Central memory CD8-positive, alpha-beta T cell (primary cell): ENCODE measurements at regions not wholly inside any gene's neighbourhood (a gene's known extent, or its start where the extent isn't known, plus 50 kb on each side); places are given as distances from the start of the nearest gene placed in this dataset.
"Not testable (repeated sequence)": the region's sequence is repeated elsewhere in the genome, so short reads cannot be mapped to it uniquely, and the experiment has no call there.

Source experiments
- ATAC-seq: fragments of 150-1000 bp; cut with Tn5 transposase; replicated peaks from 2 replicates; pipeline ENCODE4 v1.10.0; 2022; ENCODE audit warnings: mild to moderate bottlenecking, moderate FRiP score, moderate number of reproducible peaks; ENCODE audit not compliant: poor library complexity, severe bottlenecking; ENCODE audit errors: extremely low read depth
- DNase-seq, 2 donors: peaks; one replicate each; pipeline ENCODE4 v3.0.0; 2021; ENCODE audit warnings: low spot score in 2 of 2
- H3K27ac Mint-ChIP-seq: one replicate; pipeline ENCODE4 v1.8.0; 2022; ENCODE audit warnings: low read depth, mild to moderate bottlenecking, moderate library complexity, mixed read lengths
- H3K27me3 Mint-ChIP-seq: one replicate; pipeline ENCODE4 v1.8.0; 2022; ENCODE audit warnings: mixed read lengths
- H3K36me3 Mint-ChIP-seq: one replicate; pipeline ENCODE4 v1.8.0; 2022; ENCODE audit warnings: mild to moderate bottlenecking, moderate library complexity, mixed read lengths; ENCODE audit not compliant: insufficient read depth
- H3K4me1 Mint-ChIP-seq: one replicate; pipeline ENCODE4 v1.8.0; 2022; ENCODE audit warnings: mixed read lengths
- H3K4me3 Mint-ChIP-seq: one replicate; pipeline ENCODE4 v1.8.0; 2022; ENCODE audit warnings: mild to moderate bottlenecking, moderate library complexity, mixed read lengths
- H3K9me3 Mint-ChIP-seq: one replicate; pipeline ENCODE4 v1.8.0; 2022; ENCODE audit warnings: mixed read lengths

GRCh38 chr2:115904516-115904915, 1462.1 kb downstream of the DPP10 start:
- Mint-ChIP-seq H3K27ac (no peak overlapping the region), H3K27me3 (no peaks in the 10 kb centered on the region), H3K9me3 (peaks cover 23% of the 10 kb centered on the region), H3K36me3 (no peaks in the 10 kb centered on the region), H3K4me3 (no peak overlapping the region), H3K4me1 (no peaks in the 10 kb centered on the region)
- ATAC-seq, result no peak
- DNase-seq, result no peak

- Mint-ChIP-seq H3K9me3 (peaks cover 12% of the 10 kb centered on the region), H3K27me3 (no peaks in the 10 kb centered on the region), H3K4me1 (no peaks in the 10 kb centered on the region), H3K27ac (no peak overlapping the region), H3K36me3 (no peaks in the 10 kb centered on the region), H3K4me3 (no peak overlapping the region)
- DNase-seq (no peak), ATAC-seq (no peak)
These were observed 1466.3 kb downstream of the DPP10 start for GRCh38 chr2:115908731-115909130.

GRCh38 chr2:115910270-115910669, 1467.8 kb downstream of the DPP10 start:
- ATAC-seq (no peak), DNase-seq (no peak)
- Mint-ChIP-seq H3K4me1 (no peaks in the 10 kb centered on the region), H3K27me3 (no peaks in the 10 kb centered on the region), H3K9me3 (peaks cover 6% of the 10 kb centered on the region), H3K27ac (no peak overlapping the region), H3K36me3 (no peaks in the 10 kb centered on the region), H3K4me3 (no peak overlapping the region)

GRCh38 chr2:115913921-115914320, 1471.5 kb downstream of the DPP10 start:
- H3K4me1 Mint-ChIP-seq, result no peaks in the 10 kb centered on the region
- peaks cover 6% of the 10 kb centered on the region for H3K9me3 Mint-ChIP-seq
- H3K27me3 Mint-ChIP-seq, result no peaks in the 10 kb centered on the region
- no peak for ATAC-seq
- no peak overlapping the region for H3K27ac Mint-ChIP-seq
- no peak for DNase-seq
- H3K36me3 Mint-ChIP-seq, result peaks cover 2% of the 10 kb centered on the region
- no peak overlapping the region for H3K4me3 Mint-ChIP-seq

GRCh38 chr2:115921541-115921940, 1479.1 kb downstream of the DPP10 start:
- no peaks in the 10 kb centered on the region for H3K27me3 Mint-ChIP-seq
- H3K4me1 Mint-ChIP-seq, result no peaks in the 10 kb centered on the region
- H3K4me3 Mint-ChIP-seq, result no peak overlapping the region
- no peak for ATAC-seq
- peaks cover 26% of the 10 kb centered on the region for H3K9me3 Mint-ChIP-seq
- H3K27ac Mint-ChIP-seq, result no peak overlapping the region
- DNase-seq, result no peak
- H3K36me3 Mint-ChIP-seq, result peaks cover 2% of the 10 kb centered on the region

GRCh38 chr2:115939902-115940301, 1497.5 kb downstream of the DPP10 start:
- Mint-ChIP-seq H3K4me3 (no peak overlapping the region), H3K27ac (no peak overlapping the region), H3K27me3 (no peaks in the 10 kb centered on the region), H3K9me3 (peaks cover 24% of the 10 kb centered on the region), H3K36me3 (no peaks in the 10 kb centered on the region), H3K4me1 (no peaks in the 10 kb centered on the region)
- DNase-seq (no peak), ATAC-seq (no peak)

- H3K4me3 Mint-ChIP-seq, result no peak overlapping the region
These were observed 1500.4 kb downstream of the DPP10 start for GRCh38 chr2:115942800-115943199.

GRCh38 chr2:115946341-115946740, 1503.9 kb downstream of the DPP10 start:
- Mint-ChIP-seq H3K27ac (no peak overlapping the region), H3K36me3 (no peaks in the 10 kb centered on the region), H3K4me1 (no peaks in the 10 kb centered on the region), H3K9me3 (peaks cover 40% of the 10 kb centered on the region), H3K4me3 (no peak overlapping the region), H3K27me3 (no peaks in the 10 kb centered on the region)
- no peak for DNase-seq
- ATAC-seq, result no peak

More at GRCh38 chr2:115942800-115943199, 1500.4 kb downstream of the DPP10 start:
- no peaks in the 10 kb centered on the region for H3K4me1 Mint-ChIP-seq
- H3K9me3 Mint-ChIP-seq, result peaks cover 30% of the 10 kb centered on the region
- no peak for ATAC-seq
- H3K36me3 Mint-ChIP-seq, result no peaks in the 10 kb centered on the region
- no peak overlapping the region for H3K27ac Mint-ChIP-seq
- DNase-seq, result no peak
- no peaks in the 10 kb centered on the region for H3K27me3 Mint-ChIP-seq

- no peak overlapping the region for H3K27ac Mint-ChIP-seq
- H3K4me1 Mint-ChIP-seq, result no peaks in the 10 kb centered on the region
These were observed 1504.5 kb downstream of the DPP10 start for GRCh38 chr2:115946891-115947290.

GRCh38 chr2:115976916-115977315, 1534.5 kb downstream of the DPP10 start:
- Mint-ChIP-seq H3K27ac (no peak overlapping the region), H3K9me3 (peaks cover 23% of the 10 kb centered on the region), H3K4me3 (no peak overlapping the region), H3K4me1 (no peaks in the 10 kb centered on the region), H3K27me3 (no peaks in the 10 kb centered on the region), H3K36me3 (no peaks in the 10 kb centered on the region)
- ATAC-seq (no peak), DNase-seq (no peak)

More at GRCh38 chr2:115946891-115947290, 1504.5 kb downstream of the DPP10 start:
- DNase-seq, result no peak
- Mint-ChIP-seq H3K4me3 (no peak overlapping the region), H3K27me3 (no peaks in the 10 kb centered on the region), H3K9me3 (peaks cover 39% of the 10 kb centered on the region), H3K36me3 (no peaks in the 10 kb centered on the region)
- ATAC-seq, result no peak

GRCh38 chr2:115999039-115999438, 1556.6 kb downstream of the DPP10 start:
- no peaks in the 10 kb centered on the region for H3K27me3 Mint-ChIP-seq
- H3K4me3 Mint-ChIP-seq, result no peak overlapping the region
- H3K9me3 Mint-ChIP-seq, result peaks cover 38% of the 10 kb centered on the region
- ATAC-seq (no peak), DNase-seq (no peak)
- H3K36me3 Mint-ChIP-seq, result no peaks in the 10 kb centered on the region
- no peaks in the 10 kb centered on the region for H3K4me1 Mint-ChIP-seq
- no peak overlapping the region for H3K27ac Mint-ChIP-seq

- Mint-ChIP-seq H3K4me3 (no peak overlapping the region), H3K4me1 (no peaks in the 10 kb centered on the region), H3K27ac (no peak overlapping the region), H3K36me3 (no peaks in the 10 kb centered on the region), H3K9me3 (peaks cover 12% of the 10 kb centered on the region), H3K27me3 (no peaks in the 10 kb centered on the region)
- no peak for DNase-seq
- no peak for ATAC-seq
These were observed 1580.6 kb downstream of the DPP10 start for GRCh38 chr2:116023026-116023425.

- ATAC-seq, H3K27ac Mint-ChIP-seq, H3K4me1 Mint-ChIP-seq, H3K4me3 Mint-ChIP-seq, H3K27me3 Mint-ChIP-seq, H3K36me3 Mint-ChIP-seq, DNase-seq: not testable (repeated sequence)
- H3K9me3 Mint-ChIP-seq, result peaks cover 13% of the 10 kb centered on the region
These were observed 1596.3 kb downstream of the DPP10 start for GRCh38 chr2:116038758-116039157.

- Mint-ChIP-seq H3K27ac (no peak overlapping the region), H3K27me3 (no peaks in the 10 kb centered on the region), H3K4me1 (no peaks in the 10 kb centered on the region), H3K9me3 (peaks cover 24% of the 10 kb centered on the region), H3K4me3 (no peak overlapping the region), H3K36me3 (no peaks in the 10 kb centered on the region)
- DNase-seq (no peak), ATAC-seq (no peak)
These were observed 1600.1 kb downstream of the DPP10 start for GRCh38 chr2:116042530-116042929.
